Mononuclear cell (primary cell): ENCODE measurements at regions not wholly inside any gene's neighbourhood (a gene's known extent, or its start where the extent isn't known, plus 50 kb on each side); places are given as distances from the start of the nearest gene placed in this dataset.

ENCODE experiments used
- H3K27me3 ChIP-seq: 2 replicates; pipeline ENCODE4 v1.6.0; 2011; ENCODE audit warnings: low read length, control low read depth; ENCODE audit not compliant: insufficient read depth
- H3K4me1 ChIP-seq: 2 replicates; pipeline ENCODE4 v1.5.1; 2011; ENCODE audit warnings: mild to moderate bottlenecking, low read length, control low read depth; ENCODE audit not compliant: insufficient read depth
- H3K4me3 ChIP-seq: 2 replicates; pipeline ENCODE4 v1.5.1; 2011; ENCODE audit warnings: mild to moderate bottlenecking, low read length, moderate library complexity
- H3K9me3 ChIP-seq: 2 replicates; pipeline ENCODE4 v1.5.1; 2011; ENCODE audit warnings: low read depth, mild to moderate bottlenecking, control low read depth, low read length

- Histone ChIP-seq H3K9me3 (no peaks in the 10 kb centered on the region), H3K4me3 (no peak overlapping the region), H3K27me3 (no peaks in the 10 kb centered on the region), H3K4me1 (no peaks in the 10 kb centered on the region)
These were observed 127.7 kb upstream of the PLEKHG7 start for GRCh38 chr12:92574911-92575570.

DNA sequence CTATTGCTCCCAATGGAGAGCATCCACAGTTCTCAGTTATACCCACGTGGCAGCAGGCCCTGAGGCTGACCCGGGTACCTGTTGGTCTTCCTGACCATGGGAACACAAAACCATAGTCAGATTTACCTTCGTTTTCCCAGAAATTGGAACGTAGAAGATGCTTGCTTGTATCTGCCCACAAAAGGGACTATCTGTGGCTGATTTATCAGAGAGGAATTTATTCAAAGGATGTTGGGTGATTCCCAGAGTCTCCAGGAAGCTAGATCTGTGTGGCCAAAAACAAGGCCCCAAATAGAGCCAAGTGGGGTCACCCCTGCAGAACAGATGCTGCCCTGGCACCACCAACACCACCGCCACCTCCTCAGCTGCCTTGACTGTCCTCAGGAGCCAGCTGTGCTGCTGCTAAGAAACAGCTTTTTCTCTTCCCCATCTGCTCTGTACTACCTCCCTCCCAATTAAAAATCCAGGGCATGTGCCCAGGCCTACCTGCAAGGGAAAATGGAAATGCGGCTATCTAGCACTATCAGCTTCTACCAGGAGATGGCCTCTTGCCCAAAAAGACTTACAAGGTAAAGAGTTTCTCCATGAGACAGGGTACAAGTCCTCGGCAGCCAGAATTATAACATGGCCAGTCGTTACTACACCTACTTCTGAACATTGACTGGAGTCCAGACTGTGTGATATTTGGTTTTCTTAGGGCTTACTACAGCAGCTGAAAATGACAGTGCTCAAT lies 128.6 kb upstream of the PLEKHG7 start:
- H3K9me3 ChIP-seq: no peaks in the 10 kb centered on the region
- no peak overlapping the region for H3K4me3 ChIP-seq
- no peaks in the 10 kb centered on the region for H3K4me1 ChIP-seq
- H3K27me3 ChIP-seq: no peaks in the 10 kb centered on the region

DNA sequence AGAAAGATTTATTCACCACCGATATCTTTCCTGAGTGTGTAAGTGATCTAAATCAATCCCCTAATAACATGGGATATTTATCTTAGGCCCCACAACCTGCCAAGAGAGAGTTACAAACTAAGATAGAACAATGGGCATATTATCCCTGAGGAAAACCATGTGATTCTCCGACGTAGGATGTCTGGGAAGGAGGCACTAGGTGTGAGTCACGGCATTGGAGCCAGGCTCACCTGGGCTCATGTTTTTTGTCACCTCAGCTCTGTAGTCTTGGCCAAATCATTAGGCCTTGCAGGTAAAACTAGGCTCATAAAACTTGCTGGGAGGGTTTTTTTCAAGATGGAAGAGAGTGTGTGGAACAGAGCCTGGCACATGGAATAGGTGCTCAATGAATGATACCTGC lies 129.7 kb upstream of the PLEKHG7 start:
- Histone ChIP-seq H3K9me3 (no peaks in the 10 kb centered on the region), H3K4me3 (no peak overlapping the region), H3K4me1 (no peaks in the 10 kb centered on the region), H3K27me3 (no peaks in the 10 kb centered on the region)

DNA sequence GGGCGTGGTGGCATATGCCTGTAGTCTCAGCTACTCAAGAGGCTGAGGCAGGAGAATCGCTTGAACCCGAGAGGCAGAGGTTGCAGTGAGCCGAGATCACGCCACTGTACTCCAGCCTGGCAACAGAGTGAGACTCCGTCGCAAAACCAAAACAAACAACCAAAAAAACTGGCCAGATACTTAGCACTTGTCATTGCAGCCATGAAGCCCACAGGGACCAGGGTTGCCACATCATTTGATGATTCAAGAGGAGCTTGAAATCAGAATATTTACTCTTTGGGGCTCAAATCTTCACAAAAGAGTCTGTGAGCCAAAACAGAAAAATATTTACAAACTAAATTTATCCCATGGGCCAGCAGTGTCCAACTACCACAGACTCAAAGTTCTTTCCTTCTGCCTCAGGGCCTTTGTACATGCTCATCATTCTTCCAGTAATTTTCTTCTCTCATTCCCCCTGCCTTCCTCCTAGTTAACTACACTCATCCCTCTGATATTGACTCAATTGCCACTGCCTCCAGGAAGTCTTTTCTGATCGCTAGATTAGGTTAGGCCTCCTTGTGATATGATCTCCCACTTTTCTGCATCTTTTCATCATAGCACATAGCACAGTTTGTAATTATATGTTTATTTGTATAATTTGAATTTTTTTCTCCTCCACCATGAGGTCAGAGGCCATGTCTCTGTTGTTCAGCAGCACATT lies 130.8 kb upstream of the PLEKHG7 start:
- Histone ChIP-seq H3K4me1 (no peaks in the 10 kb centered on the region), H3K27me3 (no peaks in the 10 kb centered on the region), H3K9me3 (no peaks in the 10 kb centered on the region), H3K4me3 (no peak overlapping the region)

GRCh38 chr12:92571169-92571568 lies 131.6 kb upstream of the PLEKHG7 start:
- Histone ChIP-seq H3K4me3 (no peak overlapping the region), H3K27me3 (no peaks in the 10 kb centered on the region), H3K4me1 (no peaks in the 10 kb centered on the region), H3K9me3 (no peaks in the 10 kb centered on the region)

- Histone ChIP-seq H3K4me3 (no peak overlapping the region), H3K27me3 (no peaks in the 10 kb centered on the region), H3K4me1 (no peaks in the 10 kb centered on the region), H3K9me3 (no peaks in the 10 kb centered on the region)
These were observed 132.6 kb upstream of the PLEKHG7 start for GRCh38 chr12:92570056-92570753.

DNA sequence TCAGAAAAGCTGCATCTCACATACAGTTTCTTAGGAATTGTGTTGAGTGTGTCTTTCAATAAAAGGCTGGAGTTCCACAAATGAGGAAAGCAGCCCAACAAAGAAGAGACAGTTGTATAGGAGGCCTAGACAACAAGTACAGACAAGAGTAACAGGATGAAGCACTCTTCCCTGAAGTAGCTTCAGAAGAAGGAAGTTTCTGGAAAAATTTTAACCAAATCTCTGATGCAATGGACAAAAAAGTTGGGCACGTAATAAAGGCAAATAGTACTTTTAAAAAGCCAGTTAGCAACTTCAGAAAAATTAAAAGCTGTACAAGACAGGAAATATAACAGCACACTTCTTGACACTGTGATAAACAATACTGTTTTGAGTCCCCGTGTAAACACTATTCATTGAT lies 134.1 kb upstream of the PLEKHG7 start:
- H3K4me3 ChIP-seq: no peak overlapping the region
- H3K9me3 ChIP-seq: no peaks in the 10 kb centered on the region
- no peaks in the 10 kb centered on the region for H3K4me1 ChIP-seq
- H3K27me3 ChIP-seq: no peaks in the 10 kb centered on the region

- Histone ChIP-seq H3K9me3 (no peaks in the 10 kb centered on the region), H3K4me1 (no peaks in the 10 kb centered on the region), H3K4me3 (no peak overlapping the region), H3K27me3 (no peaks in the 10 kb centered on the region)
These were observed 136.3 kb upstream of the PLEKHG7 start for GRCh38 chr12:92566448-92567019.

DNA sequence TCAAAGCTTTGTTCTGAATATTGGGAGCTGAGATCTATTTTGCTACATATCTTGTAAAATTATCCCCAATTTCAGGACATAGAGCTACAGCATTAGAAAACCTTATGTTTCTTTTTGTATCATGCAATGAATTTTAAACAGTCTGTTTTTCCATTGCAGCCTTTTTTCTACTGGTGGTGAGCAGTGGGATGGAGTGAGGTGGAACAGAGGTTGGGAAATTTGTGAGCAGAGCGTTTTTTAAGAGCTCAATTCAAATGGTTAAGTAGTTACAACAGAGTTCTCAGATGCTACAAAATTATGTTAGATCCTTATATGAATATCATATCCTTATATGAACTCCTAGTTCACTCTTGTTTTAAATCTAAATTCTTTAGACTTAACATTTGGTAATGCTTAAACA lies 139.0 kb upstream of the PLEKHG7 start:
- Histone ChIP-seq H3K9me3 (no peaks in the 10 kb centered on the region), H3K27me3 (no peaks in the 10 kb centered on the region), H3K4me1 (no peaks in the 10 kb centered on the region), H3K4me3 (no peak overlapping the region)

DNA sequence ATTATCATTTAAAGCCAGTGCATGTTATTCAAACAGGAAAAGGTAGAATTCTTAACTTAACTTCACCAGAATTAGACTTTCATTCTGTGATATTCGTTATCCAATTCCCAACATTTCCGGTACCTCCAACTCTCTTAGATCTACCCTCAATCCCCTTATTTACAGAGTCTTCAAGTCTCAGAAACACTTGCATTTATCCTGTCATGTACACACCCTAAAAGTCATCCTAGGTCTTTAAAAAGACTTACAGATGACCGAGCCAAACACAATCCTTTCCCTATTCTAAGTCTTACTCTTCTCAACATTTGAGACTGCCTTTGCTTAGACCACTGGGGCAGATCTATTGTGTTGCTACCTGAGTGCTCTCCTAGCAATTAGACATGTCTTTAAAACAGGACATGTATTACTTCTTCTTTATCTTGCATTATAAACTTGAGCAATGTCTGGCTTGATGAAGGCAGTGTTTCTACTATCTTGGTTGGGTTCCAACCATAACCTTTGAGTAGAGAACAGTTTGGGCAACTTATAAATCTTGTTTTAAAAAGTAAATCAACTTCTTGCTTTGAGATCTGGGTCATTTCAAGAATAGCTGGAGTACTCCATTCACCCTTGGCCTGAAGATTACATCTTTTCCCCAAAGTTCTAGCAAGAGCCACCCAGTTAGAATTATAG lies 140.6 kb upstream of the PLEKHG7 start:
- H3K9me3 ChIP-seq: no peaks in the 10 kb centered on the region
- no peaks in the 10 kb centered on the region for H3K27me3 ChIP-seq
- H3K4me3 ChIP-seq: no peak overlapping the region
- H3K4me1 ChIP-seq: peaks cover 2% of the 10 kb centered on the region

- Histone ChIP-seq H3K4me1 (peaks cover 9% of the 10 kb centered on the region), H3K9me3 (no peaks in the 10 kb centered on the region), H3K27me3 (no peaks in the 10 kb centered on the region), H3K4me3 (no peak overlapping the region)
These were observed 141.3 kb upstream of the PLEKHG7 start for GRCh38 chr12:92561543-92561899.

DNA sequence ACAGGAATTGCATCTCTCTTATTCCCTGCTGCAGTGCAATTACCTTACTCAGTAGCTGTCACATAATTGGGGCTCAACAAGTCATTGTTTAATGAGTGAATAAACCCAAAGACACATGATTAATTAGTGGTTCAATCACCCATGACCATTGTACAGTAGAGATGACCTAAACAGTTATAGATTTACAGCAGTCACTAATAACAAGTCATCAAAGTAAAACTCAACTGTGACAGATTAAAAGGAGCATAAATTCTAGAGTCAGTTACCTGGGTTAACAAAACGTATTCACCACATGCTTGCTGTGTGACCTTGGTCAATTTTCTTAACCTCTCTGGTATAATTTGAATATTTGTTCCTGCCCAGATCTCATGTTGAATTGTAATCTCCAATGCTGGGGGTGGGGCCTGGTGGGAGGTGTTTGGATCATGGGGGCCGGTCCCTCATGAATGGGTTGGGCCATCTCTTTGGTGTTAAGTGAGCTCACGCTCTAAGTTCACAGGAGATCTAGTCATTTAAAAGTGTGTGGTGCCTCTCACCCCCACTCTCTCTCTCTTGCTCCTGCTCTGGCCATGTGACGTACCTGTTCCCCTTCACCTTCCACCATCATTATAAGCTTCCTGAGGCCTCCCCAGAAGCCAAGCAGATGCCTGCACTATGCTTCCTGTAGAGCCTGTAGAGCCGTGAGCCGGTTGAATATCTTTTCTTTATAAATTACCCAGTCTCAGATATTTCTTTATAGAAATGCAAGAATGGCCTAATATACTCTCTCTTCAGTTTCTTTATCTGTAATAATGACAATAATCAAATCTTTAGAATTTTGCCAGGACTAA lies 141.9 kb upstream of the PLEKHG7 start:
- Histone ChIP-seq H3K9me3 (no peaks in the 10 kb centered on the region), H3K4me1 (peaks cover 12% of the 10 kb centered on the region), H3K27me3 (no peaks in the 10 kb centered on the region), H3K4me3 (no peak overlapping the region)

GRCh38 chr12:92558806-92559205 lies 144.0 kb upstream of the PLEKHG7 start:
- no peaks in the 10 kb centered on the region for H3K27me3 ChIP-seq

More at GRCh38 chr12:92558806-92559205, 144.0 kb upstream of the PLEKHG7 start:
- H3K4me1 ChIP-seq: peaks cover 24% of the 10 kb centered on the region
- H3K9me3 ChIP-seq: no peaks in the 10 kb centered on the region
- H3K4me3 ChIP-seq: no peak overlapping the region
